ENCODE measurements at regions not wholly inside any gene's neighbourhood (a gene's known extent, or its start where the extent isn't known, plus 50 kb on each side); places are given as distances from the start of the nearest gene placed in this dataset.

- BruUV-seq (replicated peaks): no TSS peak
- TF ChIP-seq CTCF (conservative IDR thresholded peaks at IDR 0.05; ENCODE audit: low read length) (no peak), EZH2phosphoT487 (IDR thresholded peaks at IDR 0.05; ENCODE audit: borderline replicate concordance, low read depth, low read length) (no peak)
- ChIA-PET CTCF (ENCODE audit: unreplicated experiment) (no interaction called here), POLR2A (no interaction called here)
- DNase-seq (ENCODE audit: low spot score): no peak
- Histone ChIP-seq H3K4me1 (ENCODE audit: insufficient read depth, low read length, poor library complexity, severe bottlenecking) (no peaks in the 10 kb centered on the region), H3K9me3 (ENCODE audit: low read length) (no peaks in the 10 kb centered on the region), H3K36me3 (ENCODE audit: insufficient read depth, low read length) (no peaks in the 10 kb centered on the region), H3K4me2 (ENCODE audit: low read length) (no peak overlapping the region), H3K27ac (ENCODE audit: low read depth, low read length, poor library complexity, severe bottlenecking) (no peak overlapping the region), H4K20me1 (ENCODE audit: insufficient read depth, low read length) (no peaks in the 10 kb centered on the region), H3K79me2 (ENCODE audit: insufficient read depth, low read depth, low read length) (no peaks in the 10 kb centered on the region), H3K4me3 (ENCODE audit: low read depth, low read length, poor library complexity, severe bottlenecking) (no peak overlapping the region), H3K9me2 (ENCODE audit: insufficient read depth, low read length) (no peaks in the 10 kb centered on the region), H2AFZ (ENCODE audit: low read length) (no peak overlapping the region)
- intact Hi-C loops (cut with micrococcal nuclease; ENCODE audit: unreplicated experiment): no loop called here
These were observed 59.7 kb upstream of the GRPEL1 start for GRCh38 chr4:7127576-7127975.

- TF ChIP-seq EZH2phosphoT487 (IDR thresholded peaks at IDR 0.05; ENCODE audit: borderline replicate concordance, low read depth, low read length): no peak
- TF ChIP-seq CTCF (conservative IDR thresholded peaks at IDR 0.05; ENCODE audit: low read length): no peak
- CTCF ChIA-PET (ENCODE audit: unreplicated experiment): no interaction called here
- BruUV-seq (replicated peaks): no TSS peak
These were observed 59.1 kb upstream of the GRPEL1 start for GRCh38 chr4:7126981-7127380.

GRCh38 chr4:7124689-7125442, 57.0 kb upstream of the GRPEL1 start:
- CTCF ChIA-PET (ENCODE audit: unreplicated experiment): no interaction called here

More at GRCh38 chr4:7126981-7127380, 59.1 kb upstream of the GRPEL1 start:
- Histone ChIP-seq H3K4me1 (ENCODE audit: insufficient read depth, low read length, poor library complexity, severe bottlenecking) (no peaks in the 10 kb centered on the region), H2AFZ (ENCODE audit: low read length) (no peak overlapping the region), H3K79me2 (ENCODE audit: insufficient read depth, low read depth, low read length) (no peaks in the 10 kb centered on the region), H4K20me1 (ENCODE audit: insufficient read depth, low read length) (no peaks in the 10 kb centered on the region), H3K9me2 (ENCODE audit: insufficient read depth, low read length) (no peaks in the 10 kb centered on the region), H3K36me3 (ENCODE audit: insufficient read depth, low read length) (no peaks in the 10 kb centered on the region), H3K4me3 (ENCODE audit: low read depth, low read length, poor library complexity, severe bottlenecking) (no peak overlapping the region), H3K4me2 (ENCODE audit: low read length) (no peak overlapping the region), H3K27ac (ENCODE audit: low read depth, low read length, poor library complexity, severe bottlenecking) (no peak overlapping the region), H3K9me3 (ENCODE audit: low read length) (no peaks in the 10 kb centered on the region)
- DNase-seq (ENCODE audit: low spot score): no peak
- intact Hi-C loops (cut with micrococcal nuclease; ENCODE audit: unreplicated experiment): no loop called here
- POLR2A ChIA-PET: no interaction called here

More at GRCh38 chr4:7124689-7125442, 57.0 kb upstream of the GRPEL1 start:
- peak; percentile 11 for DNase-seq (ENCODE audit: low spot score)
- Histone ChIP-seq H3K4me3 (ENCODE audit: low read depth, low read length, poor library complexity, severe bottlenecking) (no peak overlapping the region), H3K4me2 (ENCODE audit: low read length) (no peak overlapping the region), H3K27ac (ENCODE audit: low read depth, low read length, poor library complexity, severe bottlenecking) (no peak overlapping the region), H3K9me3 (ENCODE audit: low read length) (no peaks in the 10 kb centered on the region), H3K9me2 (ENCODE audit: insufficient read depth, low read length) (no peaks in the 10 kb centered on the region), H2AFZ (ENCODE audit: low read length) (no peak overlapping the region), H4K20me1 (ENCODE audit: insufficient read depth, low read length) (no peaks in the 10 kb centered on the region), H3K4me1 (ENCODE audit: insufficient read depth, low read length, poor library complexity, severe bottlenecking) (no peaks in the 10 kb centered on the region), H3K79me2 (ENCODE audit: insufficient read depth, low read depth, low read length) (no peaks in the 10 kb centered on the region), H3K36me3 (ENCODE audit: insufficient read depth, low read length) (no peaks in the 10 kb centered on the region)
- POLR2A ChIA-PET: interaction anchor here (0.9 kb wide), 1 partner anchor 22 kb away, joined by 3 read pairs; no protein-coding TSS in a partner anchor
- no TSS peak for BruUV-seq (replicated peaks)
- TF ChIP-seq CTCF (conservative IDR thresholded peaks at IDR 0.05; ENCODE audit: low read length) (no peak), EZH2phosphoT487 (IDR thresholded peaks at IDR 0.05; ENCODE audit: borderline replicate concordance, low read depth, low read length) (no peak)
- intact Hi-C loops (cut with micrococcal nuclease; ENCODE audit: unreplicated experiment): no loop called here
